ENCODE measurements at regions not wholly inside any gene's neighbourhood (a gene's known extent, or its start where the extent isn't known, plus 50 kb on each side); places are given as distances from the start of the nearest gene placed in this dataset.

GRCh38 chr1:5254975-5255374 lies 600.6 kb downstream of the AJAP1 start:
- DNase-seq: no peak

GRCh38 chr1:5254131-5254725 lies 599.8 kb downstream of the AJAP1 start:
- no peak for DNase-seq

- DNase-seq: no peak
Measured at GRCh38 chr1:5253036-5253435, 598.6 kb downstream of the AJAP1 start.

- DNase-seq: no peak
Measured at GRCh38 chr1:5250336-5250735, 595.9 kb downstream of the AJAP1 start.

GRCh38 chr1:5245348-5245747 lies 590.9 kb downstream of the AJAP1 start:
- no peak for DNase-seq

GRCh38 chr1:5244631-5245285 lies 590.3 kb downstream of the AJAP1 start:
- DNase-seq: no peak

- no peak for DNase-seq
Measured at GRCh38 chr1:5242850-5243249, 588.4 kb downstream of the AJAP1 start.

- DNase-seq: no peak
Measured at GRCh38 chr1:5239911-5240310, 585.5 kb downstream of the AJAP1 start.

GRCh38 chr1:5238351-5239130 lies 584.1 kb downstream of the AJAP1 start:
- DNase-seq: no peak

- no peak for DNase-seq
Measured at GRCh38 chr1:5235355-5235899, 581.0 kb downstream of the AJAP1 start.

GRCh38 chr1:5232537-5232936 lies 578.1 kb downstream of the AJAP1 start:
- no peak for DNase-seq

- no peak for DNase-seq
Measured at GRCh38 chr1:5231541-5232315, 577.3 kb downstream of the AJAP1 start.

GRCh38 chr1:5227114-5227513 lies 572.7 kb downstream of the AJAP1 start:
- DNase-seq: no peak

GRCh38 chr1:5225707-5226704 lies 571.6 kb downstream of the AJAP1 start:
- DNase-seq: no peak

GRCh38 chr1:5223206-5223605 lies 568.8 kb downstream of the AJAP1 start:
- DNase-seq: no peak

GRCh38 chr1:5222626-5223025 lies 568.2 kb downstream of the AJAP1 start:
- no peak for DNase-seq

GRCh38 chr1:5221451-5221850 lies 567.0 kb downstream of the AJAP1 start:
- DNase-seq: no peak

GRCh38 chr1:5220821-5221220 lies 566.4 kb downstream of the AJAP1 start:
- DNase-seq: no peak

- DNase-seq: no peak
Measured at GRCh38 chr1:5220421-5220820, 566.0 kb downstream of the AJAP1 start.

GRCh38 chr1:5200006-5200405 lies 545.6 kb downstream of the AJAP1 start:
- DNase-seq: no peak

GRCh38 chr1:5198328-5198727 lies 543.9 kb downstream of the AJAP1 start:
- no peak for DNase-seq

- no peak for DNase-seq
Measured at GRCh38 chr1:5191470-5191869, 537.1 kb downstream of the AJAP1 start.

Data from bone marrow (tissue), 2 donors.